ENCODE measurements at regions not wholly inside any gene's neighbourhood (a gene's known extent, or its start where the extent isn't known, plus 50 kb on each side); places are given as distances from the start of the nearest gene placed in this dataset.

- no peak for ATAC-seq
- TF ChIP-seq CSRNP3 (CRISPR knock-in tag; IDR thresholded peaks at IDR 0.05): no peak
- TF ChIP-seq TSHZ2 (CRISPR knock-in tag; IDR thresholded peaks at IDR 0.05): no peak
- no peak for TF ChIP-seq ZNF8 (CRISPR knock-in tag; IDR thresholded peaks at IDR 0.05)
Measured at GRCh38 chr1:63230722-63231121, 91.6 kb upstream of the FOXD3 start.

GRCh38 chr1:63238721-63239120 is 83.6 kb upstream of the FOXD3 start:
- ATAC-seq: no peak
- TF ChIP-seq TSHZ2 (CRISPR knock-in tag; IDR thresholded peaks at IDR 0.05): no peak
- no peak for TF ChIP-seq RARB (CRISPR knock-in tag; IDR thresholded peaks at IDR 0.05)
- TF ChIP-seq ZFP3 (CRISPR knock-in tag; IDR thresholded peaks at IDR 0.05): no peak

- no peak for TF ChIP-seq ZNF565 (CRISPR knock-in tag; conservative IDR thresholded peaks at IDR 0.05; ENCODE audit: low read depth)
- no peak for TF ChIP-seq PPARA (CRISPR knock-in tag; IDR thresholded peaks at IDR 0.05; ENCODE audit: borderline replicate concordance)
- TF ChIP-seq BACH2 (CRISPR knock-in tag; IDR thresholded peaks at IDR 0.05; ENCODE audit: borderline replicate concordance): no peak
- no peak for TF ChIP-seq CSRNP3 (CRISPR knock-in tag; IDR thresholded peaks at IDR 0.05)
- no peak for TF ChIP-seq TCF4 (CRISPR knock-in tag; IDR thresholded peaks at IDR 0.05; ENCODE audit: borderline replicate concordance)
- no peak for TF ChIP-seq CSDC2 (CRISPR knock-in tag; IDR thresholded peaks at IDR 0.05)
- TF ChIP-seq TOX (CRISPR knock-in tag; IDR thresholded peaks at IDR 0.05; ENCODE audit: borderline replicate concordance): no peak
- no peak for TF ChIP-seq ISL1 (CRISPR knock-in tag; IDR thresholded peaks at IDR 0.05)
- no peak for ATAC-seq
Measured at GRCh38 chr1:63245186-63245585, 77.2 kb upstream of the FOXD3 start.

- TF ChIP-seq ZFP3 (CRISPR knock-in tag; IDR thresholded peaks at IDR 0.05) (no peak), ISL1 (CRISPR knock-in tag; IDR thresholded peaks at IDR 0.05) (no peak), TSHZ2 (CRISPR knock-in tag; IDR thresholded peaks at IDR 0.05) (no peak), ZNF70 (CRISPR knock-in tag; IDR thresholded peaks at IDR 0.05) (no peak), ZC3H10 (CRISPR knock-in tag; IDR thresholded peaks at IDR 0.05) (no peak), PATZ1 (CRISPR knock-in tag; IDR thresholded peaks at IDR 0.05; ENCODE audit: borderline replicate concordance) (no peak), TCF4 (CRISPR knock-in tag; IDR thresholded peaks at IDR 0.05; ENCODE audit: borderline replicate concordance) (no peak), ZNF565 (CRISPR knock-in tag; conservative IDR thresholded peaks at IDR 0.05; ENCODE audit: low read depth) (no peak), OSR1 (CRISPR knock-in tag; IDR thresholded peaks at IDR 0.05) (no peak), PPARA (CRISPR knock-in tag; IDR thresholded peaks at IDR 0.05; ENCODE audit: borderline replicate concordance) (no peak), CSDC2 (CRISPR knock-in tag; IDR thresholded peaks at IDR 0.05) (no peak)
- ATAC-seq: no peak
Measured at GRCh38 chr1:63248216-63248615, 74.2 kb upstream of the FOXD3 start.
